UCSD-AML1 (cell line): ENCODE measurements at regions not wholly inside any gene's neighbourhood (a gene's known extent, or its start where the extent isn't known, plus 50 kb on each side); places are given as distances from the start of the nearest gene placed in this dataset.
"Not testable (repeated sequence)": the region's sequence is repeated elsewhere in the genome, so short reads cannot be mapped to it uniquely, and the experiment has no call there.

ENCODE experiments used
- DNase-seq: peaks from one replicate; lab custom pipeline; 2025; ENCODE audit not compliant: unreplicated experiment; lab: John Stamatoyannopoulos, UW

DNA sequence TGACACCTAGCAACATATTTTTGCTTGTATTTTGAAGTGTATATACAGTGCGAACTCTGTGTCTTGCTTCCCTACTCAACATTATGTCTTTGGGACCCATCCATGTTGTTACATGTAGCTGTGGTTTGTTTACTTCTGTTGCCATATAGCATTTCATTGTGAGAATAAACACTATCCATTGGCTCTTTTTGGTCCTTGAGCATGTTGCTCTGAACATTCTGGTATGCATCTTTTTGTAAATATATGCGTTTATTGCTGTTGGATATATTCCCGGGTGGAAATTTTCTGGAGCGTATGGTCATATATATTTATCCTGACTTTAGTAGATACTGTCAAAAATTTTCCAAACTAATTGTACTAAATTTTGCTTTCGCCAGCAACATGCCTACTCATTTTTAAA lies 222.5 kb upstream of the SPTLC3 start:
- DNase-seq = no peak

DNA sequence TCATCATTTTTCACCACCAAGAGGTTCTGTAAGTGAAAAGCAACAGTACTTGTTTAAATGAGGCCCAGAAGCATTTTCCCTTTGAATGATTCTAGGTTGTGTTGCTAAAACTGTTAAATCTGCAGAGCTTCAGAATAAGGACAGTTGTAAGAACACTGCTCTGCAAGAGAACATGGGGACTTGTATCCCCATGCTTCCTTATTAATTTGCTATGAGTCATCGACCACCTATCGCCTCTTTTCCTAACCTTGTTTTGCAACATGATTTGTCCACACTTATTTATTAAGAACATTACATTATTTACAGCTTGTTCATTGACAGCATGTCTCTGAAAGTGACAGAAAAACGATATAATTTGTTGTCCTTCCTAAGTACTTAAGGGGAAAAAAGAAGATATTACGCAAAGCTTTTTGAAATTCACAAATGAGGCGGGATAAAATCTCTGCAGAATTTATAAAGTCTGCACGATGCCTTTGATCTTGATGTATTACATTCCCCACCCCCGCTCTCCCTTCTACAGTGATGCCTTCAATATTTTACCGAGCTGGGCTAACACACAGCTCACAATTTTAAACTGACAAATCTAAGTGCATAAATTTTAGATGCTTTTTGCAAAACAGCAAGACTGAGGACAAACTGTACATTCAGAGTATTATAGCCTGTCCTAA lies 220.0 kb upstream of the SPTLC3 start:
- DNase-seq = no peak

DNA sequence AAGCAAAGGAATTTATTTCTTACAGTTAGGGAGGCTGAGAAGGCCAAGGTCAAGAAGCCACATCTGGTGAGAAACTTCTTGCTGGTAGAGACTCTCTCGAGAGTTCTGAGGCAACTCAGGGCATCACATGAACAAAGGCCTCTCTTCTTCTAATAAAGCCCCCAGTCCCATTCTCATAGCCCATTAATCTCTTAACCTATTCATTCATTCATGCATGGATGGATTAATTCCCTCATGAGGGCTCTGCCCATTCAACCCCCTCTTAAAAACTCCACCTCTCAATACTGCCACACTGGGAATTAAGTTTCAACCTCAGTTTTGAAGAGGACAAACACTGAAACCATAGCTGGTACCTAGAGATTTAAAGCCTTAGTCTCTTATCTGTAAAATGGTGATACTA lies 217.9 kb upstream of the SPTLC3 start:
- no peak for DNase-seq

DNA sequence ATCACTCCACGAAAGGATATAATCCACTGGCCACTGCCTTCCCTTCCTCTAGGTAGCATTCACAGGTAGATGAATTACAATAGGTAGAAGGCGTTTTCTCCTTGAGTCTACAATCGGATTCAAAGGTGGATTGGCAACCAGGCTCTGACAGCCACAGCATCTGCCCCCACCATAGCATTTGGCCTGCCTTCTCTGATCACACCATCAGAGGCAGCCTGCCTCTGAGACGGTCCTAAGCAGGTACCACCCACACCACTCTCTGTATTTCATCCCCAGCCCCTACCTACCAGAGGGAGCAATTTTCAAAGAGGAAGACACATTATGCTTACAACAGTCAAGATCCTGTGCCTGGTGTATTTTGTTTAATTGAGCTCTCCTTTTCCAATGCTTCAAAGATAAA lies 210.5 kb upstream of the SPTLC3 start:
- DNase-seq = no peak

DNA sequence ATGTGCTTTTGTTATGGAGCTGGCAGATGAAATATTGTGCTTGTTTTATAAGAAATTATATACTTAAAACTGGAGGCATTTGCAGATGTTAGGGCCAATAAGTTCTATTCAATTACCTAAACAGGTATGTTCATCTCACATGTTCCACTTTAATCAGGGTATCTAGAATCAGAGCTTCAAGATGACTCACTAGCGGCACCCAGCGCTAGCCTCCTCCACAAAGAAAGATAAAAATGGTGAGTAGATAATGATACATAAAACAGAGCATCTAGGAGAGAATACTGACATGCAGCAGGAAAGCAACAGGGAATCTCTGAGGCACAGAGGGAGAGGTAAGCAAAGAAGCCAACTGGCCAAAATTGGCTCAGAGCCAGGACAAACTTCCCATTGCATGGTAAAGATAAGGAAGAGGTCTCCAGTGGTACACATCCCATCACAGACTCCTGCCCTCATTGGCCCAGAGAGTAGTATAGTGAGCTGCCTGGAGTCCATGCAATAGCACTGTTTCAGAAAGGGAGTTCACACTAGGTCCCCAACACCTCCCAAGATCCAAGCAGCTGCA lies 200.7 kb upstream of the SPTLC3 start:
- no peak for DNase-seq

DNA sequence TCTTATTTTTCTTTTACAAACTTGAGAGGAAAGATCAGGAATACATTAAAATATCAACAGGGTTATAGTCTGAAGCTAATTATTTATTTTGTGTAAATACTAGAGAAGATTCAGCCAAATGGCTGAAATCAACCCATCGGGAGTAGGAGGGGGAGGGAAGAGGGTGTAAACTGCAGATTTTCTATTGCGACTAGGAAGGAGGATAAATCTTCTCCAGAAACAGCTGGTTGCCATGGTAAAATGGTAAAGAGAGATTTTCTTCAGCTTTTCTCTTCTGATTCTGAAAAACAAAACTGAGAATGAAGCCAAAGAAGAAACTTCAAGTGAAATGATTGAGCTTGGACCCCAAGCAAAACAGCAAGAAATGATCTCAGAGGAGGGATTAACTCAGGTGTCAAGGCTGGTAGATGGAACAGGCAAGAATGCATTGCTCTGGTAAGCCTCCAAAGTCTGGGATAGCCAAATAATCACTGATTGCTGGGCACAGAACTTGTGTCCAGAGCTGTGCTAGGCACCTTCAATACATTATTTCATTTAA lies 193.5 kb upstream of the SPTLC3 start:
- DNase-seq = no peak

DNA sequence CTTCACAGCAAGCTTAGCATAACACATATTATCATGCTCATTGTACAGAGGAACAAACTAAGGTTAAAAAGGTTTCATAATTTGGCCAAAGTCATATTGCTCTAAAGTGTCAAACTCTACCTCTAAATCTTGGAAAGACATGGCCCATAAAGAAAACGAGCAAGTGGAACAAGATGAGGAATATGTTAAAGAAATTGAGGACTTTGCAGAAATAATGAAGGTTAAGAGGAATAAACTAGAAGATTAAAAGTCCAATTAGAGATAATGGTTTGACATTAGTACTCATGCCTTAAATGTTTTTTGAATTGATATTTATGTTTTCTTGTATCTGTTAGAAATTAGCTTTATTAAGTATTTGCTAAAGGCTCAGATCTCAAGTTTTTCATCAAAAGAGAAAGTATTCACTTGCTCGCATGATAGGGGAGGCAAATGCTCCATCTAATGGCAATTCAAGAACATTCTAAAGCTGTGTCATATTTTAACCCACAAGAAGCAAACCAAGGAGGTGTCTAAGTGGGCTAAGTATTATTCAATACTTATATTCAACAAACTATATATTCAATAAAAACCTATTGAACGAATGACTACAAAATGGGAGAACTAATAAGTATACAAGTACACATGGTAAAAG lies 192.9 kb upstream of the SPTLC3 start:
- no peak for DNase-seq

DNA sequence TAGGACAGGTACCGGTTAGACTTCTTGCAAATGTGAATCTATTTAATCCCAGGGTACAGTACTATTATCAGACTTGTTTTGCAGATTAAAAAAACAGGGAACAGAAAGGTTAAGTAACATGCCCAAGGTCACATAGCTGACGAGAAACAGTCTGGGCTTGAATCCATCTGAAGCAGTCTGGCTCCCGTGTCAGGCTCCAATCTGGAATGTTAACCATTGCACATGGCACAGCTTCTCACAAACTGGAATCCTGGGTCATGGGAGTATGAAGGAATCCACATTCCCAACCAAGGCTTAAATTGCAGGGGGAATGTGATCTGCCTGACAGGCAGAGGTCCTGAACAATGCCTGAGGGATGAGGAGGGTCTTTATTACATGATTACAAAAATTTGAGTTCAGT lies 187.5 kb upstream of the SPTLC3 start:
- no peak for DNase-seq

DNA sequence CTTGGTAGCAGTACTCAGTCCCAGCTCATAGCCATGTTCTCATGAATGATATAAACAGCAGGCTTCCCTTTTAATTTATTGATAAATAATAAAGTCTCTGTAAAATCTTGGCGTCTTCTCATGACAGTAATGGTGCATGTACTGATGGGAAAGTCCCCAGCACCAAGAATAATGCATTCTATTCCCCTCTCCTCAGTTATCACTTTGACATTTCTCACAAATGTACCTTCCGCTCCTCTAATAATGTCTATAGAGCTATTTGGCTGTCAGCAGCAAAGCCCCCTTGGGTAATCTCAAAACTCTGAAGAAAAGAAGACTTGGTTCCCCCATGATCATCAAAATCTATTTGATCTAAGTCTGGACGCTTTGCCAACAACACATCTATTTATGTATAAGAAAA lies 185.0 kb upstream of the SPTLC3 start:
- DNase-seq = no peak

DNA sequence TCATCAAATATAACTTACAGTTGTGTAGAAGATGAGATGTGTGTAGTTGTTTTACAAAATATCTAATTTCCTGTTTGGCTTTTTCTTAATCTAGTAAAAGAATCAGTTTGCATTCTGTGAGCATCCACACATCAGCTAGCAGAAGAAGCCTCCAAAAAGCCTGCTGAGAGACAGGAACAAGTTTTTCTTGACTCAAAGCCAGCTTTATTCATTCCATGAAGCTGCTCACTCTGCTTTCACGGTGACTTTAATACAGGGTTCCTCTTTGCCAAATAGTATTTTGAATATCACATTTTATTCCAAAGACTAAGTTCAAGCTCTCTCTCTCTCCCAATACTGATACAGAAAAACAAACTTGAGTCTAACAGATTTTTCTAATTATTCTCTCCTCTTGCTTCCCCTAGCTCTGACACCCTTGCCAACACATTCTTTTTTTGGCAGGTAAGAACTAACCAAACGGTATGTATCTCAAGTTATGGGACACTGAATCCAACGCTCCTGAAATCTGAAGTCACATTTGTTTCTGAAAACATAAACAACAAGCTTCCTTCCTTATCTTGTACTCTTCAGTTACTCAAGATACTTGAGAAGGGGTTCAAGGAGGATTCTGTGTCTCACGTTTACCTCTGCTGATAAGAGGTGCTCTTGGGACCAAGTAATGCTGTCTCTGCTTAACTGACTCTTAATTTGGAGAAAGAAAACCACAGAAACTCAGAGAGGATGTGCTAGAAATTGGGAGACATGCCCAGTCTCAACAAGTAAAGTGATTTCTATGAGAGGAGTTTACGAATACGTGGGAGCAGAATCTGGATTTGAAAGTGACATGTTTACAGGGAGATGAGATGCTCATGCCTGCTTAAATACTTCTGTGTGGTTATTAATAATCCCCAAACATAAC lies 184.2 kb upstream of the SPTLC3 start:
- no peak for DNase-seq

DNA sequence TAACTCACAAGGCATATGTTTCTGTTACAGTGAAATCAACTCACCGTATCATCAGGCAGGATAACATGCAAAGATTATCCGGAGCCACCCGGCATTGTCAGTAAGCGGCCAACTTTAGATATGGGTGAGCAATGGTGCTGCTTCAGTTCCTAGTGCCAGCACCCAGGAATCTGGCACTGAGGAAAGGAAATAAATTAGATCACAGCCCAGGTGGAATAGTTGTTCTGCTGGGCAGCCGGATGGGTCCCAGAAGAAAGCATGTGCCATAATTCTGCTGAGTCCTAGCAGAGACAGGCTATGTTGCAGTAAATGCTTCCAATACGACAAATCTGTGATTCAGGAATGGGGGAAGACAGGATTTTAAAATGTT lies 183.6 kb upstream of the SPTLC3 start:
- DNase-seq = no peak

DNA sequence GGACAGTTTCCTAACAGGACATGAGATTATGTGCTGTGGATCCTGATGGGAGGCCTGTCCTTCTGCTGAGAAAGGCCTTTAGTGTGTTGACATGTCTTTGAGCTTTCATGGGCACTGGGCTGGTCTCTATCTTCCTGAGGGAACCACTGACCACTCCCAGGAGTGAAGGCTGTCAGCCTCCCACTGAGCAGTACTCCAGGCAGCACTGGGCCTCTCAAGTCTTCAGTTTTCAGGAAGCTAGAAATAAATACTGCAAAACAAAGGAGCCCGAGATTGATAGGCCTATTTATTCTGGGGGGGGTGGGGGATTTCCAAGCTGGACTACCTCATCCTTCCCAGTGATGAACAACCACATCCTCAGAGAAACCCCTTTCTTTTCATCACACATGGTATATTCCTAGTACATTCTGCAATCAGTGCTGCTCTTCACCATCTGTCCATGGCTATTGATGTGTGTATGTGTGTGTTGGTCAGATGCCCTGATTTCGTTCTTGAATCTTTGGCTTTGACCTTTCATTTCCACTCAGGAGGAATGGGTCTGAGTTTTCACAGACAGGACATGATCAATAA lies 180.9 kb upstream of the SPTLC3 start:
- no peak for DNase-seq

DNA sequence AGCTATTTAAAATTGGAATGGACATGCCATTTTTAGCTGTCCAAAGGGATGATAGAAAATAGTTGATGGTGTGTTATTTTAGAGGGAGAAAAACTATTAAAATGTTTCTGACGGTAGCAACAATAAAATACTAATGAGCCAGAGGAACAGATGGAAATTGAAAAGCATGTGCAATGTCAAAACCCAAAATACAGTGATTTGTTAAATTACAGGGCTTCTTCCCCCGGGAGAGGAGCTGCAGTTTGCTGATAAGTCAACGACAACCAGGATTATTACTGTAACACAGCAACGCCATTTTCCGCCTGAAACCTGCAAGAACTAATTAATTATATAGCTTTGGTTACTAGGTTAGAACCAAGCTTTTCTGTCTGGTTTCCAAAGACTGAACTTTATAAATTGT lies 179.6 kb upstream of the SPTLC3 start:
- no peak for DNase-seq

DNA sequence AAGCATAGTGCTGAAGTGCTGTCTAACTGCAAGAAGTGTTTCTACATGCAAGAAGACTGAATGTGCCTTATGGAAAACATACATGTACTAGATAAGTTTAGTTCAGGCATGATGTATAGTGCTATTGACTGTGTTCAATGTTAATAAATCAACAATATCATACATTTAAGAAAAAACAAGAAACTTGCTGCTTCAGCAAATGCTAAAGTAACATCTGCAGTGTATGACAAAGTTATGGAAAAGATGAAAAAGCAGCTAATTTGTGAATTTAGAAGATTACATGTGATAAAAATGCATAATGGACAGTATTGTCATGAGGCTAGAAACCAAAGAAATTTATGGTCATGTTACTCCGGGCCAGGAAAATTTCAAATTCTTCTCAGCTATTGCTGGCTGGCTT lies 174.9 kb upstream of the SPTLC3 start:
- no peak for DNase-seq

DNA sequence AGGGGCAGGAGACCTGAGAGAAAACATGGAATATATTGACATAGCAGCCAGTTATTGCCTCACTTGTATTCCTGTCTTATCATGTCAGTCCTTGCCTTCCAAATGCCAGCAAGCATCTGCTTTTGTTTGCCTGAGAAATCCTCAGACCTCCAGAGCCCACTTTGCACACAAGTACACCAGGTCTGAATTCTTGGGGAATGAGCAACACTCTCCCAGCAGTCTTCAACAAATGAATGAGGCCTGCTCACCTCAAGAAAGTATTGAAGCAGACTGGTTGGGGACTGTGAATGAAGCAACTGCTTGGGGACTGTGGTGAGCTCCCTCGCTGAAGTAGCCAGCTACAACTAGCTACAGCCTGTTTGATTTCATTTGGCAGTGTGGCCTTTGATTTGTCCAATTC lies 172.8 kb upstream of the SPTLC3 start:
- no peak for DNase-seq

DNA sequence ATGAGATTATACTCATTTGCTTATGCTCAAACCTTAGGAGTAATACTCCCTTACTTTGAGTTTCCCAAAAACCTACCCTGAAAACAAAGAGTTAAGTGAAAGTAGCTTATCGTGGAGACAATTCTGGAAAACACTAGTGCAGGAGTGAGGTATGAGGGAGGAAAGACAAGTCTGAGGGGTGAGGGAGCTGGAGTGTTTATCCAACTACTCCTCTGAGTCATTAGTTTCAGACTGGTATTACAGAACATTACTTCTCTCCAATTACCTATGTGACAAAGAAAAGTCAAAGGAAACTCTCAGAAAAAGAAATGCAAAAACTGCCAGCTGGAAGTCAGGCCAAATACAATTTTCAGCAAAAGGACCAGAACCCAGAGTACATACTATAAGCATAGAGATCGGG lies 171.1 kb upstream of the SPTLC3 start:
- no peak for DNase-seq

DNA sequence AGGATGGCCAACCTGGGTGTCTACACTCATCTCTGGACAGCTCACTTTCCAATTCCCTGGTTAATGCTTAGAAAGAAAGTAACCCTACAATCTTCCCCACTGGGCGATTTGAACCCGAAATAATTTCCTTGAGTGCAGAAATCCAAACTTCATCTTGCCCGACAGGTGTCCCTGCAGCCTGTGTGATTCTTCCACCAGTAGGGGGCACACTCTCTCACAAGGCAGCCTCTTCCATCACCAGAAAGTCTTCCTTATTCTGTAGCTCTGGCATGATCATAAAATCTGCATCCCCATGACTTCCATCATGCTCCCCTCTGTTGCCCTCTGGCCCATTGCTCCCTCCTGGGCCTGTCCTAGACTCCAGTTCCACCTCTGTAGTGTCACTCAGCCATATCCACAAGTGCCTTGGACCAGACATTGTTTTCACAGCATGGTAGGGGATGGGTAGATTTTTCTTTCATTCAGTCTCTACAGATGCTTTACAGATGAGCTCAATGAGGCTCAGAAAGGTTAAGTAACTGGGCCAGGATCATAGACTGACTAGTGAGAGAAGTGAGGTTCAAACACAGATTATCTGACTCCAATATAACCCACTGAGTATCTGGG lies 170.4 kb upstream of the SPTLC3 start:
- no peak for DNase-seq

DNA sequence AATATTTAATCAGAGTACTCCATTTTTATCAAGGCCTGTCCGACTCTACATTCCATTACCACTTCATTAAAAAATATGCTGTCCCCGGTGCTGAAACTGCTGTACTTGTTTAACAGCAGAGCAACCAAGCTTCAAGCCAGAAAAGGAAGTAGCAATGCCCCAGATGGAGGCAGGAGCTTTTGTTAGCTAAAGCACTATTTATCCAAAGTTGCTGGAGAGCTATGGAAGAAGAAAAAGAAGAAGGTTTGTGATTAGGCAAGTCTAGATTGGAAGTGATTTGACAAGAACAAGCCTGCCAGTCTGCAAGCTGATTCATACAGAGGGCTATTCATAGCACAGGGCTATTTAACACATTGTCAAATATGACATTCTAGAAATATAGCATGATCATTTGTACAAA lies 160.9 kb upstream of the SPTLC3 start:
- no peak for DNase-seq

DNA sequence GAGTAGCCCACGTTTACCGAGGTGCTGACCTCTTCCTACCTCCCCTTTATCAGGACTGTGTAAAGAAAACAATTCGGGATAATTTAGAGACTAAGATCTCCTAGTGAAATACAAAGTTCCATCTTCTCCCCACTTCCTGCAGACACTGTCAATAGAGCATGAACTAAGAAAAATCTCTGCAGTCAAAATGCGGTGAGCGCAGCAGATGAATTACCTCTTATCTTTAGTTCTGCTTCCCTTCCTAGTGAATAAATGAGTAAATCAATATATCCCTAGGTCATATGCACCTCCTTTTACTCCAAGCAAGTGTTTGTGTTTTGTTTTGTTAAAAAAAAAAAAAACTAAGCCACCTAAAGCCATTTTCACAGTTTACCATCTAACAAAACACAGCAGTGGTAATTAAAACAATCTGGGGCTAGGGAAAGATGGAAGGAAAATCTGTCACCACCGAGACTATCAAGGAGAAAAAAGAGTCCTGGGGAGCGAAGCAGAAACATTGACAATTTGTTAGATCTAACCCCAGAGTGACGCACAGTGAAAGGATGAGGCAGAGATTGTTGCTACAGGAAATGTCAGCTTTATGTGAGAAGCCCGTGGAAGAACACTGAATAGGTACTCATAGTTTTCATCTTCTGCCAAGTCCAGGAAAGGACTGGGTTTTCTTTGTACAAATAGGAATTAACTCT lies 159.4 kb upstream of the SPTLC3 start:
- no peak for DNase-seq

DNA sequence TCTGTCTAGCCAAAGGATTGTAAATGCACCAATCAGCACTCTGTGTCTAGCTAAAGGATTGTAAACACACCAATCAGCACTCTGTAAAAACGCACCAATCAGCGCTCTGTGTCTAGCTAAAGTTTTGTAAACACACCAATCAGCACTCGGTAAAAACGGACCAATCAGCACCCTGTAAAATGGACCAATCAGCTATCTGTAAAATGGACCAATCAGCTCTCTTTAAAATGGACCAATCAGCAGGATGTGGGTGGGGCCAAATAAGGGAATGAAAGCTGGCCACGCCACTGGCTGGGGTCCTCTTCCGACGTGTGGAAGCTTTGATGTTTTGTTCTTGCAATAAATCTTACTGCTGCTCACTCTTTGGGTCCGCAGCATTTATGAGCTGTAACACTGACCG lies 151.1 kb upstream of the SPTLC3 start:
- not testable (repeated sequence) for DNase-seq
